OCI-LY1 (cell line): ENCODE measurements at regions not wholly inside any gene's neighbourhood (a gene's known extent, or its start where the extent isn't known, plus 50 kb on each side); places are given as distances from the start of the nearest gene placed in this dataset.

ENCODE experiments used
- H2AFZ ChIP-seq: fragments of 200-600 bp; sonication (generic), shearing (Covaris generic); 2 replicates; pipeline ENCODE4 v1.6.0; 2014; ENCODE audit warnings: antibody characterized with exemption, mild to moderate bottlenecking, low read length
- H3F3A ChIP-seq: fragments of 200-600 bp; sonication (generic), shearing (Covaris generic); 2 replicates; pipeline ENCODE4 v1.6.0; 2014; ENCODE audit warnings: mild to moderate bottlenecking, antibody characterized with exemption, low read length, moderate library complexity; ENCODE audit not compliant: insufficient read depth
- H3K27ac ChIP-seq: fragments of 200-600 bp; sonication (generic); 2 replicates; pipeline ENCODE4 v1.5.1; 2014; ENCODE audit warnings: low read length, mixed run types, mild to moderate bottlenecking, low read depth; ENCODE audit not compliant: poor library complexity, severe bottlenecking
- H3K27me3 ChIP-seq: fragments of 200-600 bp; sonication (generic); 2 replicates; pipeline ENCODE4 v1.6.0; 2014; ENCODE audit warnings: antibody characterized with exemption, mild to moderate bottlenecking, low read length, moderate library complexity; ENCODE audit not compliant: insufficient read depth
- H3K36me3 ChIP-seq: fragments of 200-600 bp; sonication (generic); 2 replicates; pipeline ENCODE4 v1.6.1; 2014; ENCODE audit warnings: mild to moderate bottlenecking, antibody characterized with exemption, low read length, moderate library complexity, mixed read lengths; ENCODE audit not compliant: insufficient read depth
- H3K4me1 ChIP-seq: fragments of 200-600 bp; sonication (generic); 2 replicates; pipeline ENCODE4 v1.5.1; 2014; ENCODE audit warnings: mild to moderate bottlenecking, low read length, moderate library complexity; ENCODE audit not compliant: insufficient read depth, severe bottlenecking
- H3K4me2 ChIP-seq: fragments of 200-600 bp; sonication (generic), shearing (Covaris generic); 2 replicates; pipeline ENCODE4 v1.6.1; 2014; ENCODE audit warnings: low read length
- H3K4me3 ChIP-seq: fragments of 200-600 bp; sonication (generic); 2 replicates; pipeline ENCODE4 v1.5.1; 2014; ENCODE audit warnings: low read length, low read depth, mild to moderate bottlenecking, mixed read lengths; ENCODE audit not compliant: poor library complexity, severe bottlenecking
- H3K79me2 ChIP-seq: fragments of 200-600 bp; shearing (Covaris generic); 2 replicates; pipeline ENCODE4 v1.6.1; 2016; ENCODE audit warnings: mixed run types, low read length, mixed read lengths; ENCODE audit not compliant: insufficient read depth
- H3K9ac ChIP-seq: fragments of 200-600 bp; sonication (generic), shearing (Covaris generic); 2 replicates; pipeline ENCODE4 v1.6.1; 2014; ENCODE audit warnings: mild to moderate bottlenecking, low read length, mixed read lengths
- H3K9me2 ChIP-seq: fragments of 200-600 bp; sonication (generic), shearing (Covaris generic); 2 replicates; pipeline ENCODE4 v1.6.1; 2014; ENCODE audit warnings: low read depth, mild to moderate bottlenecking, low read length, mixed read lengths
- H3K9me3 ChIP-seq: fragments of 200-600 bp; shearing (Covaris generic); 2 replicates; pipeline ENCODE4 v1.6.1; 2014; ENCODE audit warnings: low read length, mixed read lengths
- H4K20me1 ChIP-seq: fragments of 200-600 bp; sonication (generic), shearing (Covaris generic); 2 replicates; pipeline ENCODE4 v1.6.0; 2016; ENCODE audit warnings: mild to moderate bottlenecking, low read length; ENCODE audit not compliant: insufficient read depth
- EZH2 ChIP-seq: fragments of 200-600 bp; sonication (generic), shearing (Covaris generic); IDR thresholded peaks from 2 replicates; pipeline ENCODE4 v1.8.0; 2017; ENCODE audit warnings: borderline replicate concordance, mixed run types, mild to moderate bottlenecking, antibody characterized with exemption, low read length, moderate library complexity, mixed read lengths
- TF ChIP-seq, protein P1 (sequence below): fragments of 200-600 bp; sonication (generic), shearing (Covaris generic); IDR thresholded peaks from 2 replicates; pipeline ENCODE4 v1.5.1; 2017; ENCODE audit warnings: mild to moderate bottlenecking, antibody characterized with exemption, low read length, moderate library complexity, mixed read lengths

DNA sequence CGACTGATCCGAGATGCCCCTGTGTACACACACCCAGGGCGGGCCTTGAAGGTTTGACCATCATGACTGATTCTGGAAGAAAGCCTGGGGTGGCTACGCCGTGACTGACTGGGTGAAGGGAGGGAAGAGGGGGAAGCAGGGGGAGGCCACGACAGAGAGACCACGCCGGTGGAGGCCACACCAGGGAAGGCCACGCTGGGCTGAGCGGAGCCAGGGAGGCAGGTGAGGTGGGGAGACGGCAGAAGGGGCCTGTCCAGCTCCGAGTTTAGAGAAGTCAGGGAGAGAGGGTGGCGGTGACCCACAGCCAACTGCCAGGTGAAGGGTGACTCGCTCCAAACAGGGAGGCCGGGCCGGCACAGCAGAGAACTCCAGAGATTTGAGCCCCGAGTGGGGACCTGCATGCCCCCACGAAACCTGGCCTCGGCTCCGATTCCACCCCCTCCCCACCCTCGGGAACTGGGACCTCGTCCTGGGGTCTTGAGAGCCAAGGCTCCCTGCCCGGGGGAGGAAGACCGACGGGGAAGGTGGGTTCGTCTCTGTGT, 102.6 kb downstream of the PTPRS start:
- Histone ChIP-seq H3F3A (no peaks in the 10 kb centered on the region), H3K9me3 (no peaks in the 10 kb centered on the region), H3K27ac (no peak overlapping the region), H3K4me2 (no peak overlapping the region), H3K4me1 (no peaks in the 10 kb centered on the region), H4K20me1 (no peaks in the 10 kb centered on the region), H3K9ac (no peak overlapping the region), H3K27me3 (no peaks in the 10 kb centered on the region), H3K4me3 (no peak overlapping the region), H3K9me2 (no peaks in the 10 kb centered on the region), H2AFZ (no peak overlapping the region), H3K79me2 (no peaks in the 10 kb centered on the region), H3K36me3 (no peaks in the 10 kb centered on the region)
- TF ChIP-seq EZH2: no peak
- TF ChIP-seq, protein P1, sequence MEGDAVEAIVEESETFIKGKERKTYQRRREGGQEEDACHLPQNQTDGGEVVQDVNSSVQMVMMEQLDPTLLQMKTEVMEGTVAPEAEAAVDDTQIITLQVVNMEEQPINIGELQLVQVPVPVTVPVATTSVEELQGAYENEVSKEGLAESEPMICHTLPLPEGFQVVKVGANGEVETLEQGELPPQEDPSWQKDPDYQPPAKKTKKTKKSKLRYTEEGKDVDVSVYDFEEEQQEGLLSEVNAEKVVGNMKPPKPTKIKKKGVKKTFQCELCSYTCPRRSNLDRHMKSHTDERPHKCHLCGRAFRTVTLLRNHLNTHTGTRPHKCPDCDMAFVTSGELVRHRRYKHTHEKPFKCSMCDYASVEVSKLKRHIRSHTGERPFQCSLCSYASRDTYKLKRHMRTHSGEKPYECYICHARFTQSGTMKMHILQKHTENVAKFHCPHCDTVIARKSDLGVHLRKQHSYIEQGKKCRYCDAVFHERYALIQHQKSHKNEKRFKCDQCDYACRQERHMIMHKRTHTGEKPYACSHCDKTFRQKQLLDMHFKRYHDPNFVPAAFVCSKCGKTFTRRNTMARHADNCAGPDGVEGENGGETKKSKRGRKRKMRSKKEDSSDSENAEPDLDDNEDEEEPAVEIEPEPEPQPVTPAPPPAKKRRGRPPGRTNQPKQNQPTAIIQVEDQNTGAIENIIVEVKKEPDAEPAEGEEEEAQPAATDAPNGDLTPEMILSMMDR: no peak

DNA sequence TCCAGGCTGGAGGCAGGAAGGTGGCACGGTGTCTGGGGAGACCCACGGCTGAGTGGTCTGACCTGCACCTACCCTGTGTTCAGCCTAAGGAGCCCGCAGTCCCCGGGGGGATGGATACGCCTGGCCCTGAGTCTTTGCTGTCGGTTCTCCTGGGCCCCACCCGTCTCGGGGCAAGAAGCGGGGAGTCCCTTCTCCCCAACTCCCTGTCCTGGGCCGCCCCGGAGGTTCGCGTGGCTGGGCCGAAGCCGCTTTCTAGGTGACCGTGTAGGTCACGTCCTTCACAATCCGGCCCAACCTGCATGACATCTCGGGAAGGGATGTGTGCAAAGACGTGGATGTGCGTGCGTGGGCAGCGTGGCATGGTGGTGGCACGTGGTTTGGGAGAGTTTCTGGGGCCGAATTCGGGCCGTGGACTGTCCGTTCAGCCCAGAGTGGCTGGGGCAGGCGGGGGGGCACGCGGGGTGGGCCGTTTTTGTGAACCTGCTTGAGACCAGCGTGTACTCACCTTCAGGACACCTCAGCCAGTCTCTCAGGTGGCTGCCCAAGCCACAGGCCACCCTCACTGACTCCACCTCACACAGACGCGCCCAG, 103.3 kb downstream of the PTPRS start:
- H3K9me2 ChIP-seq: no peaks in the 10 kb centered on the region
- H3K4me3 ChIP-seq: no peak overlapping the region
- H3K27ac ChIP-seq: no peak overlapping the region
- H2AFZ ChIP-seq: no peak overlapping the region
- H3K27me3 ChIP-seq: no peaks in the 10 kb centered on the region
- H3K4me1 ChIP-seq: no peaks in the 10 kb centered on the region
- no peaks in the 10 kb centered on the region for H3F3A ChIP-seq
- no peak overlapping the region for H3K4me2 ChIP-seq
- H3K79me2 ChIP-seq: no peaks in the 10 kb centered on the region
- no peaks in the 10 kb centered on the region for H4K20me1 ChIP-seq
- no peaks in the 10 kb centered on the region for H3K9me3 ChIP-seq
- no peaks in the 10 kb centered on the region for H3K36me3 ChIP-seq
- no peak for TF ChIP-seq EZH2
- TF ChIP-seq, protein P1: no peak
- H3K9ac ChIP-seq: no peak overlapping the region

DNA sequence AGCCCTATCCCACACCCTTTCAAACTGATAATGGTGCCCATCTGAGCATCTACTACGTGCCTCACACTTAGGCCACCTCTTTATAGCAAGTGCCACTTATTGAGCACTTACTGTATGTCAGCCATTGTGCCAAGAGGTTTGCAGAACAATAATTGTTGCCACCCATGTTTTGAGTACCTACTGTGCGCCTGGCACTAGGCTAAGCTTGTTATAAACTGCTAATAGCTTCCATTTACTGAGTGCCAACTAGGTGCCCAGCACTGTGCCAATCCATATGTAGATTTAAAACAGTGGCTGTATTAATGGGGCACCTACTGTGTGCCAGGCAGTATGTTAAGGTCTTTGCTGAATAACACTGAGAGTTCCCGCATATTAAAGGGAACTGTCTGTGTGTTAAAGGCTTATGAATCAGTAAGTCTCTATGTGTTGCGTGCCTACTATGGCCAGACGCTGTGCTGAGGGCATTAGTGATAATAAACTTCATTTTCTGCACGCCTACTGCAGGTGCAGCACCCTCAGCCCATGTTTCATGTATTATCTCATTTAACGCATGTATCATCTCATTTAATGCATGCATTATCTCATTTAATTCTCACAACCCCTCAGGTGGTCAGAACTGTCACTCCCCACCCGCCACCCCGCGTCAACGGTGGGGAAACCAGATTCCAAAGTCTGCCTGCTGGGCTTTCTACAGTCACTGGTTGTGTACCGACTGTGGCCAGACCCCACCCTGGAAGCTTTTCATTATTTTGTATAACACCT, 105.0 kb downstream of the PTPRS start:
- no peaks in the 10 kb centered on the region for H3K9me2 ChIP-seq
- TF ChIP-seq, protein P1: no peak
- no peak for TF ChIP-seq EZH2
- H3K4me2 ChIP-seq: no peak overlapping the region
- H3K9me3 ChIP-seq: no peaks in the 10 kb centered on the region
- H4K20me1 ChIP-seq: no peaks in the 10 kb centered on the region
- no peak overlapping the region for H3K27ac ChIP-seq
- H3K36me3 ChIP-seq: no peaks in the 10 kb centered on the region
- no peaks in the 10 kb centered on the region for H3K27me3 ChIP-seq
- no peak overlapping the region for H3K4me3 ChIP-seq
- H3F3A ChIP-seq: no peaks in the 10 kb centered on the region
- H2AFZ ChIP-seq: no peak overlapping the region
- no peaks in the 10 kb centered on the region for H3K4me1 ChIP-seq
- H3K79me2 ChIP-seq: no peaks in the 10 kb centered on the region
- H3K9ac ChIP-seq: no peak overlapping the region
